GM23338 (cell line): ENCODE measurements at regions not wholly inside any gene's neighbourhood (a gene's known extent, or its start where the extent isn't known, plus 50 kb on each side); places are given as distances from the start of the nearest gene placed in this dataset.

Experiments used
- ATAC-seq: fragments of 200-7000 bp; cut with Tn5 transposase; 3 replicates; pipeline ENCODE4 v1.9.1; 2020
- DNase-seq: peaks from one replicate; pipeline ENCODE4 v3.0.0-alpha.2; 2015; ENCODE audit warnings: low spot score
- H2AFZ ChIP-seq: fragments of 200-600 bp; sonication (generic); 2 replicates; pipeline ENCODE4 v1.8.0; 2016; ENCODE audit warnings: antibody characterized with exemption, mild to moderate bottlenecking, moderate library complexity
- H3F3A ChIP-seq: fragments of 200-600 bp; sonication (generic); replicated peaks from 2 replicates; pipeline ENCODE4 v1.8.0; 2017; ENCODE audit warnings: antibody characterized with exemption, mixed run types, low read depth
- H3K27ac ChIP-seq: fragments of 200-600 bp; sonication (generic); 2 replicates; pipeline ENCODE4 v1.6.1; 2016; ENCODE audit warnings: low read depth
- H3K27me3 ChIP-seq: fragments of 200-600 bp; sonication (generic); 2 replicates; pipeline ENCODE4 v1.8.0; 2016; ENCODE audit warnings: mild to moderate bottlenecking, mixed run types, moderate library complexity; ENCODE audit not compliant: insufficient read depth
- H3K36me3 ChIP-seq: fragments of 200-600 bp; sonication (generic); 2 replicates; pipeline ENCODE4 v1.8.0; 2016; ENCODE audit warnings: mild to moderate bottlenecking; ENCODE audit not compliant: insufficient read depth
- H3K4me1 ChIP-seq: fragments of 200-600 bp; sonication (generic); 2 replicates; pipeline ENCODE4 v1.8.0; 2016; ENCODE audit warnings: mild to moderate bottlenecking, moderate library complexity; ENCODE audit not compliant: insufficient read depth
- H3K4me2 ChIP-seq: fragments of 200-600 bp; sonication (generic); 2 replicates; pipeline ENCODE4 v1.7.1; 2017; ENCODE audit warnings: mixed run types
- H3K4me3 ChIP-seq: fragments of 200-600 bp; sonication (generic); 2 replicates; pipeline ENCODE4 v1.6.1; 2016; ENCODE audit warnings: mixed run types
- H3K79me2 ChIP-seq: fragments of 200-600 bp; sonication (generic); replicated peaks from 2 replicates; pipeline ENCODE4 v1.8.0; 2017; ENCODE audit warnings: mild to moderate bottlenecking; ENCODE audit not compliant: insufficient read depth
- H3K9me2 ChIP-seq: fragments of 200-600 bp; sonication (generic); 2 replicates; pipeline ENCODE4 v1.8.0; 2017; ENCODE audit not compliant: insufficient read depth
- H4K20me1 ChIP-seq: fragments of 200-600 bp; sonication (generic); replicated peaks from 2 replicates; pipeline ENCODE4 v1.8.0; 2017; ENCODE audit warnings: mild to moderate bottlenecking; ENCODE audit not compliant: insufficient read depth
- H3K27ac Mint-ChIP-seq: 2 replicates; pipeline ENCODE4 v1.8.0; 2020; ENCODE audit warnings: inconsistent platforms, mild to moderate bottlenecking, moderate library complexity, mixed read lengths
- H3K27me3 Mint-ChIP-seq: 3 replicates; pipeline ENCODE4 v1.8.0; 2022; ENCODE audit warnings: low read depth, mild to moderate bottlenecking, moderate library complexity, mixed read lengths, inconsistent platforms; ENCODE audit not compliant: insufficient read depth, poor library complexity
- H3K36me3 Mint-ChIP-seq: 3 replicates; pipeline ENCODE4 v1.8.0; 2021; ENCODE audit warnings: low read depth, mild to moderate bottlenecking, inconsistent platforms, moderate library complexity, mixed read lengths
- H3K4me1 Mint-ChIP-seq: 3 replicates; pipeline ENCODE4 v1.8.0; 2020; ENCODE audit warnings: mild to moderate bottlenecking, inconsistent platforms, mixed read lengths
- H3K4me3 Mint-ChIP-seq: 3 replicates; pipeline ENCODE4 v1.8.0; 2021; ENCODE audit warnings: moderate library complexity, mild to moderate bottlenecking, inconsistent platforms, mixed read lengths
- H3K9me3 Mint-ChIP-seq: 3 replicates; pipeline ENCODE4 v1.8.0; 2020; ENCODE audit warnings: moderate library complexity, mild to moderate bottlenecking, inconsistent platforms, mixed read lengths
- CREB1 ChIP-seq: fragments of 250-450 bp; sonication (Bioruptor Pico); IDR thresholded peaks from 2 replicates; pipeline ENCODE4 v1.5.0; 2020; ENCODE audit warnings: low read depth, mild to moderate bottlenecking, moderate library complexity
- CTCF ChIP-seq, 2 experiments: fragments of 200-600 bp in 1 of 2; sonication (generic) in 1 of 2; conservative IDR thresholded peaks; 2 replicates each; pipeline versions ENCODE4 v1.5.1 to v1.6.1; 2016 to 2017; ENCODE audit warnings: antibody characterized with exemption in 2 of 2, low read depth in 2 of 2, mild to moderate bottlenecking in 2 of 2, moderate library complexity in 1 of 2
- ETS1 ChIP-seq: IDR thresholded peaks from 2 replicates; pipeline ENCODE4 v1.6.1; 2016; ENCODE audit warnings: antibody characterized with exemption
- EZH2 ChIP-seq: fragments of 200-600 bp; sonication (generic); IDR thresholded peaks from one replicate; pipeline ENCODE4 v1.8.0; 2017; ENCODE audit warnings: antibody characterized with exemption, mild to moderate bottlenecking, low read depth; ENCODE audit not compliant: unreplicated experiment
- EZH2phosphoT487 ChIP-seq: fragments of 200-600 bp; sonication (generic); IDR thresholded peaks from one replicate; pipeline ENCODE4 v1.8.1; 2018; ENCODE audit warnings: antibody characterized with exemption; ENCODE audit not compliant: unreplicated experiment
- JUNB ChIP-seq: IDR thresholded peaks from one replicate; pipeline ENCODE4 v1.6.1; 2016; ENCODE audit warnings: antibody characterized with exemption; ENCODE audit not compliant: unreplicated experiment
- NANOG ChIP-seq: IDR thresholded peaks from 2 replicates; pipeline ENCODE4 v1.6.1; 2016; ENCODE audit warnings: antibody characterized with exemption, borderline replicate concordance
- POLR2AphosphoS5 ChIP-seq: IDR thresholded peaks from 2 replicates; pipeline ENCODE4 v1.6.1; 2016; ENCODE audit warnings: antibody characterized with exemption, low read depth
- REST ChIP-seq: IDR thresholded peaks from one replicate; pipeline ENCODE4 v1.6.1; 2018; ENCODE audit warnings: antibody characterized with exemption; ENCODE audit not compliant: unreplicated experiment
- STAT1 ChIP-seq: IDR thresholded peaks from one replicate; pipeline ENCODE4 v1.6.1; 2016; ENCODE audit warnings: antibody characterized with exemption; ENCODE audit not compliant: unreplicated experiment
- ZNF114 ChIP-seq: fragments of 250-450 bp; sonication (Bioruptor Pico); IDR thresholded peaks from 2 replicates; pipeline ENCODE4 v1.5.0; 2020; ENCODE audit warnings: mild to moderate bottlenecking, moderate library complexity
- ZNF331 ChIP-seq: fragments of 250-450 bp; sonication (Bioruptor Pico); IDR thresholded peaks from 2 replicates; pipeline ENCODE4 v1.5.0; 2020; ENCODE audit warnings: low read depth, mild to moderate bottlenecking, moderate library complexity
- ZNF462 ChIP-seq: fragments of 250-450 bp; sonication (Bioruptor Pico); IDR thresholded peaks from 2 replicates; pipeline ENCODE4 v1.5.0; 2020; ENCODE audit warnings: mild to moderate bottlenecking, moderate library complexity

- Histone ChIP-seq H3K4me1 (no peaks in the 10 kb centered on the region), H3K9me2 (0 out of 2 replicates have a peak, but pooled peaks cover 3% of the 10 kb centered on the region), H3K27ac (no peak overlapping the region), H3K27me3 (no peaks in the 10 kb centered on the region), H3K79me2 (no peaks in the 10 kb centered on the region), H3F3A (no peaks in the 10 kb centered on the region), H4K20me1 (no peaks in the 10 kb centered on the region), H2AFZ (no peak overlapping the region), H3K4me2 (no peak overlapping the region), H3K4me3 (no peak overlapping the region), H3K36me3 (no peaks in the 10 kb centered on the region)
- Mint-ChIP-seq H3K27me3 (no peaks in the 10 kb centered on the region), H3K9me3 (peaks cover 37% of the 10 kb centered on the region), H3K4me3 (no peak overlapping the region), H3K27ac (no peak overlapping the region), H3K36me3 (no peaks in the 10 kb centered on the region), H3K4me1 (no peaks in the 10 kb centered on the region)
- ATAC-seq = no peak
- TF ChIP-seq EZH2phosphoT487 (no peak), NANOG (no peak), CTCF (conservative IDR thresholded peaks at IDR 0.05; ENCODE audit: low read depth in 2 of 2) (no peak), ZNF114 (CRISPR knock-in tag) (no peak), ZNF331 (no peak), ZNF462 (CRISPR knock-in tag) (no peak), CREB1 (CRISPR knock-in tag) (no peak), ETS1 (no peak), POLR2AphosphoS5 (no peak), JUNB (no peak), REST (no peak), STAT1 (no peak), EZH2 (no peak)
- no peak for DNase-seq
Observed at GRCh38 chr16:77076839-77077238, 114.2 kb upstream of the MON1B start.
